ENCODE measurements at regions not wholly inside any gene's neighbourhood (a gene's known extent, or its start where the extent isn't known, plus 50 kb on each side); places are given as distances from the start of the nearest gene placed in this dataset.

GRCh38 chr2:122743021-122743675 is 987.7 kb downstream of the TSN start:
- Mint-ChIP-seq H3K9me3 (ENCODE audit: low read depth) (peaks cover 6% of the 10 kb centered on the region), H3K27me3 (no peaks in the 10 kb centered on the region), H3K27ac (no peak overlapping the region), H3K4me1 (ENCODE audit: low read depth) (no peaks in the 10 kb centered on the region), H3K4me3 (no peak overlapping the region), H3K36me3 (no peaks in the 10 kb centered on the region)

DNA sequence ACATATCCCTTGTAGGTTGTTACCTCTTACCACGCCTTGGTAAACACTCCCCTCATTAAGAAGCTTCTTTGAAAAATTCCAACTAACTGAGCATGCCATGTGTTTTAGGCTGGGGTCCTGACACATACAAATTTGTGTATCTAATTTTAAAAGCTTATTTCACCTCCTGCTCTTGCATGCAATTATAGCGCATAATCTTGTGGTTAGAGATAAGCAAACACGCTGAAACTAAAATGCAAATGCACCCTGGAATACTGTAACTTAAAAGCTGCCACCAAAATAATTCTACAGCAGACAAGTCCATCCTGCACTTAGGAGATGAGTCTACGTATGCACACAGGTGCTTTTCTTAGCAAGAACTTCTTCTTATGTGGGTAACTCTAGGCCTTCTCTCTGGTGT is 990.2 kb downstream of the TSN start:
- Mint-ChIP-seq H3K36me3 (no peaks in the 10 kb centered on the region), H3K27ac (no peak overlapping the region)

GRCh38 chr2:122747670-122748069 is 992.2 kb downstream of the TSN start:
- Mint-ChIP-seq H3K27me3 (no peaks in the 10 kb centered on the region), H3K4me1 (ENCODE audit: low read depth) (no peaks in the 10 kb centered on the region), H3K36me3 (no peaks in the 10 kb centered on the region), H3K27ac (no peak overlapping the region), H3K4me3 (no peak overlapping the region), H3K9me3 (ENCODE audit: low read depth) (peaks cover 6% of the 10 kb centered on the region)

More for the DNA sequence above, 990.2 kb downstream of the TSN start:
- Mint-ChIP-seq H3K4me3 (no peak overlapping the region), H3K27me3 (no peaks in the 10 kb centered on the region), H3K4me1 (ENCODE audit: low read depth) (no peaks in the 10 kb centered on the region), H3K9me3 (ENCODE audit: low read depth) (peaks cover 6% of the 10 kb centered on the region)

DNA sequence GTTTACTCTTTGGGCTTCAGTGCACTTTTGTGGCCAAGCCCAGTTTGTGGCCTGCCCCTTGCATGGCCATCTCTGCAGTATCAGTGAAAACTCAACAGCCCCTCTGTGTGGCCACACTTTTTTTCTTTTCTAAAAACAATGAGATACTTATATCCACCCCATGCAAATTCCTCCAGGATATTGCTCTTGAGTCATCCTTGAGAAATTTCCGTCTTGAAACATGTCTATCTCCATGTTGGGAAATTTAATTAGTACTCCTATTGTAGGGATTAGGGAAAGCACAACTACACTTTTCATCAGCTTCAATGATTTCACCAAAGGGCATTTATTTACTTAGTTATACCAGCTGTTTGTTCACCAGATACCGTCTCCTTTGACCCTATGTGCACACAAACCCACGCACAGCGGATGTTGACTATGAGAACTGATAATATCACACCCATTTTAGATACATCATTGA is 993.1 kb downstream of the TSN start:
- Mint-ChIP-seq H3K9me3 (ENCODE audit: low read depth) (peaks cover 6% of the 10 kb centered on the region), H3K4me1 (ENCODE audit: low read depth) (no peaks in the 10 kb centered on the region), H3K27ac (no peak overlapping the region), H3K36me3 (no peaks in the 10 kb centered on the region), H3K27me3 (no peaks in the 10 kb centered on the region), H3K4me3 (no peak overlapping the region)

GRCh38 chr2:122749405-122749804 is 994.0 kb downstream of the TSN start:
- Mint-ChIP-seq H3K27me3 (no peaks in the 10 kb centered on the region), H3K4me3 (no peak overlapping the region), H3K9me3 (ENCODE audit: low read depth) (peaks cover 6% of the 10 kb centered on the region), H3K27ac (no peak overlapping the region), H3K4me1 (ENCODE audit: low read depth) (no peaks in the 10 kb centered on the region), H3K36me3 (no peaks in the 10 kb centered on the region)

DNA sequence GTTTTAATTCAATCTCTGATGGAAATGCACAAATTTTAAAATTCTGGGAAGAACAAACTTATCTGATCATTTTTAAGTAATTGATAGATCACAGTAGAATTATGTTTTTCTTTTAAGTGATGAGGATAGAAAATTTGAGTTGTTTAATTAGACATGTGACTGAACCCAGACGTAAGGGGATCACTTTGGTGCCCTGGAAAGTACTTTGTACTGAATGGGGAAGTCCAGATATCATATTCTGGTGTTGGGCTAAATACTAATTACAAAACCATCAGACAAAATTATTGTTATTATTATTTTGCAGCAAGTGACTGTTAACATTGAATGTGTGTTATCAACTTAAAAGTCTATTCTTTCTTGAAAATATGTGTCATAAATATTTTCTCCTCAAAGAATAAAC is 994.6 kb downstream of the TSN start:
- H3K9me3 Mint-ChIP-seq (ENCODE audit: low read depth) = peaks cover 10% of the 10 kb centered on the region
- no peaks in the 10 kb centered on the region for H3K36me3 Mint-ChIP-seq
- no peak overlapping the region for H3K4me3 Mint-ChIP-seq
- H3K27ac Mint-ChIP-seq = no peak overlapping the region
- H3K4me1 Mint-ChIP-seq (ENCODE audit: low read depth) = no peaks in the 10 kb centered on the region
- H3K27me3 Mint-ChIP-seq = no peaks in the 10 kb centered on the region

DNA sequence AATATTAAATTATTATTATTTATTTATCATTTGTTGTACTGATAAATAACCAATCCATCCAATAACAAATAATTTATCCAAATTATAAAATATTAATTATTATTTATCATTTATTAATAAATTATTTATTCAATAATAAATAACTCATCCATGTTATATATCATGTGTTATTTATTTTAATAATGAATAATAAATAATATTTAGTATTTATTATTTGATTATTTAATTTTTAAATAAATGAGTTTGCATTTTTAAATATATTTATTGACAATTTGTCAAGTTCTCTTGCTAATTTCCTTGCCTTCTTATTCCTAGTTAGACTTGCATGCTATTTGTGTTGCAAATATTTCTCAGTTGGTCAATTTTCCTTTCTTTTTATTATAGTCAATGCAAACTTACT is 995.4 kb downstream of the TSN start:
- Mint-ChIP-seq H3K36me3 (no peaks in the 10 kb centered on the region), H3K27me3 (no peaks in the 10 kb centered on the region), H3K27ac (no peak overlapping the region), H3K9me3 (ENCODE audit: low read depth) (peaks cover 7% of the 10 kb centered on the region), H3K4me3 (no peak overlapping the region), H3K4me1 (ENCODE audit: low read depth) (no peaks in the 10 kb centered on the region)

DNA sequence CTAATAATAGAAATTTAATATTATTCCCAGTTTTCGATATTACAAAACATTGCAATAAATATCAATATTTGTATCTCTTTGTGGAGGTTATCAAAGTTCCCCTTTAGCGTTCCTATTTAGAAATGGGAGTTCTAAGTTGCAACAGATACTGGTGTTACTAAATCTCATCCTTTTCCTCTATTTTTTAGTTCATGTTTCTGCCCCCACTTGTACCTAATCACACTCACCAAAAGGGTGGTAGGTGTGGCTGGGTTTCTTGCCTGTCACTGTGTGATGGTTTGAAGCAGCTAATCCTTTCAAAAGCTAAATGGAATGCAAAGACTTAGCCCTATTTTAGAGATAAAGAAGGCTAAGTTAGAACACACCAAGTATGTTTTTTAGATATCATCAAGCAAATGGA is 997.9 kb downstream of the TSN start:
- no peaks in the 10 kb centered on the region for H3K27me3 Mint-ChIP-seq
- H3K4me1 Mint-ChIP-seq (ENCODE audit: low read depth) = no peaks in the 10 kb centered on the region
- peaks cover 5% of the 10 kb centered on the region for H3K9me3 Mint-ChIP-seq (ENCODE audit: low read depth)
- H3K4me3 Mint-ChIP-seq = no peak overlapping the region
- H3K36me3 Mint-ChIP-seq = no peaks in the 10 kb centered on the region
- H3K27ac Mint-ChIP-seq = no peak overlapping the region

DNA sequence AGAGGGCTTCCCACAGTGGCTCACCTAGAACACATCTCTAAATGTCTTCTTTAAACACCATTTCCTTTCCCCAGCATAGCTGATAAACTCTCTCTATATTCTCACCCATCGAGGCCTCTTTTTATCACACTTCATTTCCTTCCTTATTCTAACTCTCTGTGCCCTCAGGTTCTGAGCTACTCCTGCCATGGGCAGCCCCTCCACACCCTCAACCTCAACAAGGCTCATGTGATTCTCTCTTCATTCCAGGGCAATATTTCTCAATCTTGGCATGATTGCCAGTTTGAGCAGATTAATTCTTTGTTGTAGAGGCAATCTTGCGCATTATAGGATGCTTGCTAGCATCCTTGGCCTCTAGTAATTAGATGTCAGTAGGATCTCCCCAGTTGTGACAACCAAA is 999.1 kb downstream of the TSN start:
- Mint-ChIP-seq H3K4me1 (ENCODE audit: low read depth) (no peaks in the 10 kb centered on the region), H3K9me3 (ENCODE audit: low read depth) (peaks cover 5% of the 10 kb centered on the region), H3K36me3 (no peaks in the 10 kb centered on the region), H3K27ac (no peak overlapping the region), H3K27me3 (no peaks in the 10 kb centered on the region), H3K4me3 (no peak overlapping the region)

GRCh38 chr2:122755281-122755780 is 999.9 kb downstream of the TSN start:
- Mint-ChIP-seq H3K36me3 (no peaks in the 10 kb centered on the region), H3K4me1 (ENCODE audit: low read depth) (no peaks in the 10 kb centered on the region), H3K9me3 (ENCODE audit: low read depth) (peaks cover 5% of the 10 kb centered on the region), H3K27me3 (no peaks in the 10 kb centered on the region), H3K4me3 (no peak overlapping the region), H3K27ac (no peak overlapping the region)

- Mint-ChIP-seq H3K4me1 (ENCODE audit: low read depth) (no peaks in the 10 kb centered on the region), H3K36me3 (no peaks in the 10 kb centered on the region), H3K27me3 (no peaks in the 10 kb centered on the region)
These were observed 1003.5 kb downstream of the TSN start for GRCh38 chr2:122758967-122759366.

DNA sequence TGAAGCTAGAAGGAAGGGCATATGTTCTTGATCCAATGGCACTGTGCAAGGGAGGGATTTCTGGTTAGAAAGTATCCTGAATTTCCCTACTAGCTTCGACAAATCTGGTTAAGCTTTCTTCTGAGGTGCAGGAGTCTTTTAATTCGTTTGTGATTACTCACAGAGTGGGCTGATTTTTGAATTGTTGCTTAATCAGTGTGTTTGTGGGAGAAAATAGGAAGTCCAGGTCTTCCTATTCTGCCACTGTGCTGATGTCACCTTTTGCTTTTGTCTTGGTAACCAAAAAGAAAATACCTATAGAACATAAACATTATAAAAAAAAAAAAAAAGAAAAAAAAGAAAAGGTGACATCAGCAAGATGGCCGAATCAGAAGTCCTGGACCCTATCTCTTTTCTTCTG is 1008.6 kb downstream of the TSN start:
- Mint-ChIP-seq H3K4me1 (ENCODE audit: low read depth) (no peaks in the 10 kb centered on the region), H3K27me3 (no peaks in the 10 kb centered on the region), H3K4me3 (no peak overlapping the region), H3K36me3 (no peaks in the 10 kb centered on the region), H3K9me3 (ENCODE audit: low read depth) (peaks cover 4% of the 10 kb centered on the region), H3K27ac (no peak overlapping the region)

More at GRCh38 chr2:122758967-122759366, 1003.5 kb downstream of the TSN start:
- Mint-ChIP-seq H3K9me3 (ENCODE audit: low read depth) (peaks cover 5% of the 10 kb centered on the region), H3K4me3 (no peak overlapping the region), H3K27ac (no peak overlapping the region)

- Mint-ChIP-seq H3K27ac (no peak overlapping the region), H3K36me3 (no peaks in the 10 kb centered on the region), H3K27me3 (no peaks in the 10 kb centered on the region), H3K4me3 (no peak overlapping the region), H3K9me3 (ENCODE audit: low read depth) (peaks cover 20% of the 10 kb centered on the region), H3K4me1 (ENCODE audit: low read depth) (no peaks in the 10 kb centered on the region)
These were observed 1024.8 kb downstream of the TSN start for GRCh38 chr2:122780251-122780650.

DNA sequence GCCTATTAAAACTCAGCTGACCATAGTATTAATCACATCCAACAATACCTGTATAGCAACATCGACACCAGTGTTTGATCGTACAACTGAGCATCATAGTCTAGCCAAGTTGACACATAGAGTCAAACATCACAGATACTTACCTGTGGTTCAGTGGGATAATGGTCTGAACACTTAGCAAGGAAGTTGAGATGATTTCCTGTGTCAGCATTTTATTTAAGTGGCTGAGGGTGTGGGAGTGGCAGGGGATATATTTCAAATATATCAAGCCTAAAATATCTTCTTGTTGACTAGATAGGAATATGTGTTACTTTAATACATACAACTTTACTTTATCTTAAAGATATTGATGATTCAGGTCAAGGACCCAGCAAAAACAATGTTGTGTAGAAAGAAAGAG is 1038.6 kb downstream of the TSN start:
- Mint-ChIP-seq H3K9me3 (ENCODE audit: low read depth) (no peaks in the 10 kb centered on the region), H3K27me3 (no peaks in the 10 kb centered on the region), H3K27ac (no peak overlapping the region), H3K4me3 (no peak overlapping the region), H3K4me1 (ENCODE audit: low read depth) (no peaks in the 10 kb centered on the region), H3K36me3 (no peaks in the 10 kb centered on the region)

- Mint-ChIP-seq H3K27me3 (no peaks in the 10 kb centered on the region), H3K27ac (no peak overlapping the region), H3K4me1 (ENCODE audit: low read depth) (no peaks in the 10 kb centered on the region), H3K4me3 (no peak overlapping the region), H3K9me3 (ENCODE audit: low read depth) (peaks cover 5% of the 10 kb centered on the region), H3K36me3 (no peaks in the 10 kb centered on the region)
These were observed 1040.3 kb downstream of the TSN start for GRCh38 chr2:122795763-122796162.

DNA sequence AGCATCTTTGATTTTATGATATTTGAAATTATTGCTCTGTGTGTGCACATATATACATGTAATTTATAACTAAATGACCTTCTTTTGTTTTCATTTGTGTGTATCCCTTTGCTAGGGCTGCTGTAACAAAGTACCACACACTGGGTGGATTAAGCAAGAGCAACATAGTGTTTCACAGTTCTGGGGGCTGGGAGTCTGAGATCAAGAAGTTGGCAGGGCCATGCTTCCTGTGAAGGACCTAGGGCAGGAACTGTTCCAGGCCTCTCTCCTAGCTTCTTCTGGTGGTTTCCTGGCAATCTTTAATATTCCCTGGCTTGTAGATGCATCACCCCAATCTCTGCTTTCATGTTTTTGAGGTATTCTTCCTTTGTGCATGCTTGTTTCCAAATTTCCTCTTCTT is 1043.9 kb downstream of the TSN start:
- H3K27me3 Mint-ChIP-seq = no peaks in the 10 kb centered on the region
- no peaks in the 10 kb centered on the region for H3K36me3 Mint-ChIP-seq
- no peaks in the 10 kb centered on the region for H3K4me1 Mint-ChIP-seq (ENCODE audit: low read depth)
- no peak overlapping the region for H3K4me3 Mint-ChIP-seq
- H3K27ac Mint-ChIP-seq = no peak overlapping the region
- peaks cover 5% of the 10 kb centered on the region for H3K9me3 Mint-ChIP-seq (ENCODE audit: low read depth)
